ENCODE measurements at regions not wholly inside any gene's neighbourhood (a gene's known extent, or its start where the extent isn't known, plus 50 kb on each side); places are given as distances from the start of the nearest gene placed in this dataset.
A peak's percentile ranks its signal among the peaks of the same experiment; 100 is the strongest.

DNA sequence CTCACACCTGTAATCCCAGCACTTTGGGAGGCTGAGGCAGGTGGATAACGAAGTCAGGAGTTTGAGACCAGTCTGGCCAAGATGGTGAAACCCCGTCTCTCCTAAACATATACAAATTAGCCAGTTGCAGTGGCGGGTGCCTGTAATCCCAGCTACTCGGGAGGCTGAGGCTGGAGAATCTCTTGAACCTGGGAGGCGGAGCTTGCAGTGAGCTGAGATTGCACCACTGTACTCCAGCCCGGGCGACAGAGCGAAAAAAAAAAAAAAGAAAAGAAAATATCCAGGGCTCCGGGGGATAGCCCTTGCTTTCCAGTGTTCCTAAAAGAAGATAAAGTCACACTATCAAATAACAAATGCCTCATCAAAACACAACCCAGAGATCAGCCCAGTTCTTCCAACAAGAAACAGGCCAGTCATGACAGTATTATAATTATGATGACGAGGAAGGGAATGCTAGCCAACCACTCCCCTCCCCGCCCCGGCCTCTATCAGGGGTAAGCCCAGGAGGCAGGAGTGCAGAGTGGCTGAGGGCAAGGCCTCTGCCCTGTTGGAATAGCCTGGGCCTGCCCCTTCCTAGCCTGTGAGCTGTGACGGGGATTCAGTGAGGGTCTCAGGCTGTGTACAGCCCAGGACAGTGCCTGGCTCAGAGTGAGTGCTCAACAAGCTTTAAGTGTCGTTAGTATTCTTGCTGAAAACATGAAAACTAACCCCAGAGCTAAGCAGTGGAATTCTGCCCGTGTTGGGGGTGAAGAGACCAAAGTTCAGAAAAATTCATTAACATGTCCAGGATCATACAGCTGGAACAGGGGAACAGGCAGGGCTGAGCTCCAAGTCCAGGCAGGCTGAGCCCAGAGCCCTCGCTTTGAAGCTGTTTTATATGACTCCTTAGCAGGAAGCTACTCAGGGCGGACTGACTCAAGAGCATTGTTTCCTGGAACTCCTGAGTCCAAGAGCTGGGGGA lies 54.3 kb downstream of the FAM241B start:
- DNase-seq: no peak

DNA sequence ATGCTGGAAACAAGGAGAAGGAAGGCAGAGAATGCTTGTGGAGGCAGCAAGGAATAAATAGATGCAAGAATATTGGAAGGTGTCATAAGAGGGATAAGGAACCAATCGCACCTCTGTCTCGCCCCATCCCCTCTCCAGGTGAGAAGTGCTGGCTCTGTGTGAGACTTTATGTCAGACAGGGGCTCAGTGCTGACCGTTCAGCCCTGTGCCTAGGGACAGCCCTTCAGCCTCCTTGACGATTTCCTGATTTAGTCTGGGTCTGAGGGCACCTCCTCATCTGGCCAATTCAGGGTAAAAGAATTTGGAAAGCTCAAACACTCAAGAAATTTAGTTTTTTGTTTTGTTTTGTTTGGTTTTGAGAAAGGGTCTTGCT lies 54.9 kb downstream of the FAM241B start:
- no peak for DNase-seq

DNA sequence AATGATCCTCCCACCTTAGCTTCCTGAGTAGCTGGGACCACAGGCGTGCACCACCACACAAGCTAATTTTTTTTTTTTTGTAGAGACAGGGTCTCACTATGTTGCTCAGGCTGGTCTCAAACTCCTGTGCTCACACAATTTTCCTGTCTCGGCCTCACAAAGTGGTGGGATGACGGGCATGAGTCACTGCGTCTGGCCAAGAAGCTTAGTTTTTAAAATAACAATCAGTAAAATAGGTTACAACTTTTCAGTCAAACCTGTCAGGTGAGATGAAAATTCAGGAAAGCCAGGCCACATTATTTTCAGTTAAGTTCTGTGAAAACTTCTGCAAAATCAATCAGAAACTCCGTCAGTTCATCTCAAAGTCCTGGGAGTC lies 55.4 kb downstream of the FAM241B start:
- no peak for DNase-seq

DNA sequence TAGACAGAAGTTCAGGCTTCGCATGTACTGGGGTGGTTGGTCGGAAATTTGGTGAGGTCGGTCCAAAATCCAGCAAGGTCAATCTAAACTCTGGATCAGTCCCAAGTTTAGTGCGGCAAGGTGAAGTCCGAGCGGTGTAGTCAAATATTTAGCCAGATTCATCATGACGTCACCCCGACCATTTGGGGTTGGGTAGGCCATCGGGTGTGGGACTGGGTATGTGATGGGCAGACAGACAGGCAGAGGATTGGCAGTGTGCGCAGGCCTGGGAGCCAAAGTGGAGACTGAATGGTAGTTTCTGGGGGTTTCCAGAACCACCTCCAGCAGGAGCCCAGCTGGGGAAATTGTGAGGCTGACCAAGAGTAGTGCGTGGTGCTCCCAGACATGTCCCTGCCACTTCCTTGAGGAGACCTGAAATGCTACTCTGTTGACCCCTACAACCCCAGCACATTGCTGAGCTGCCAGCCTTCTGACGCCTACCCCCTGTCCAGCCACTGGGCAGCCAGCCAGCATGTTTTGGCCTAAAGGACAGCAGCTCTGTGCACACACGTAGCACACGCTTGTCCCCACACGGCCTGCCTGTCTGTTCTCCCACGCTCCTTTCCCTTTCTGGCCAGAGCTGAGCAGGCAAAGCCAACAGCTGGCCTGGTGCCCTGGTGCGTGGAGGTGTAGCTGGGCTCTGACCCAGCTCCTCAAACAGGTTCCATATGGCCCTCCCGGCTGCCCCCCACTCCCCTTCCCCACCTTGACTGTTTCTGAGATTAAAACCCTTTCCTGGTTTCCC lies 55.9 kb downstream of the FAM241B start:
- no peak for DNase-seq

DNA sequence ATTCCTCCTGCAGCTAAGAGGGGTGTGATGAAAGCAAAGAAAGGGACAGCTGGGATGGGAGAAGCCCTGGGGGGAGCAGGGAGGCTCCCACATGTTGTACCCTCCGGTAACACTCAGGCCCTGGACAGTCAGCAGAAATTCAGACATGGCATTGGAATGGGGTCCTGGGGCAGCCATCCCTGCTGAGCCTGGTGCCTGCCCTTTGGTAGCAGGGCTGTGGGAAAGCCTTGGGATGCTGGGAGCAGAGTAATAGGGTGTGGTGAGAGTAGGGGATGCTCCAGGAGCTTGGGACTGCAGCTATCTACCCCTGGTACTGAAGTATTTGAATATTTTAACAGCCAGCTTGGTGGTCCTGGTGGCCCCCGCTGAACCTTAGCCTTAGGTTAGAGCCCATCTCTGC lies 56.8 kb downstream of the FAM241B start:
- no peak for DNase-seq

DNA sequence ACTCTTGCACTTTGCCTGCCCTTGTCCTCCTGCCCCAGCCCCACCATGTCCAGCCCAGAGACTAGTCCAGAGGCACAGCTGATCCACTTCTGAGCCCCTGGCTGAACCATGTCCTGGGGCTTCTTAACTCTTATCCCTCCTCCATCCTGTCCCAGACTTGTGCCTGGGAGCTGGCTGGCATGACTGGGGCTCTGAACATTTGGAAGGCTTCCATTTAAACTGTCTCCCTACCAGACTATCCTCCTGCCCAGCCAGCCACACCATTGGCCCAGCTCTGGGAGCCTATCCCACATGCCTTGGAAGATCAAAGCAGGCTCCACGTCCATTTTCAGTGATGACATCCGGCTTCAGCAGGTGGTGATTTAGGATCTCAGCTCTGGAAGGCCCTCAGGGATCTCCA lies 57.4 kb downstream of the FAM241B start:
- DNase-seq: no peak

DNA sequence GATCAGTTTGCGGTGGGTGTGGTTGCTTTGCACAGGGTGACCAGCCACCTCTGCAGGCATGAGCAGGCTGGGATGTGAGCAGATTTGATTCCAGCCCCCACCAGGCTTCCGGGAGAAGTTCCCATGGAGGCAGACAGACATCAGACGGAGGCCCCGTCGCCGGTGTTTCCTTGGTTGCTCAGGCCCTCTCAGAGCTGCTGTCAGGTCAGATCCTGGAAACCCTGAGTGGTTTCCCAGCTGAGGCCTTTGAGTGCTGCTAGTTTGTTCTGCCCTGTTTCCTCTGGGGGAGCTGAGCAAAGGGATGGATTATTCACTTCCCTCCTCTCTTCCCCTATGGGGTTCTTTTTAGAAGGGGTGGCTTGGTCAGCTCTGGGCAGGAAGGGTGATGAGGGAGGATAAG lies 62.2 kb downstream of the FAM241B start:
- DNase-seq: no peak

DNA sequence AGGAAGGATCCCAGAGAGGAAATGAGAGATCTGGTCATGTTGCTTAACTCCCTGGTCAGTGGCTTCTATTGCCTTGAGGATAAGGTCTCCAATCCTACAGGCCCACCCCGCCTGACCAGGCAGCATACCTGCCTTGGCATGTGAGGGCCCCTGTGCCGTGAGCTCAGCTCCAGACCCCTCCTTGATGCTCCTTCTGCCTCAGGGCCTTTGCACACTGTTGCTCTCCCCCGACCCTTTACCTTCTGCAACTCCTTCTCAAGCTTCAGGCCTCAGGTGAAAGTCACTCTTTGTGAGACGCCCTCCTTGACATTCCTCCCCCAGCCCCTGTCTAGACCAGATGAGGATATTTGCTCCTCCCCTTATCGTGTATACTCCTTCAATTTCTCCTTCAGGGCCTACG lies 62.8 kb downstream of the FAM241B start:
- no peak for DNase-seq

DNA sequence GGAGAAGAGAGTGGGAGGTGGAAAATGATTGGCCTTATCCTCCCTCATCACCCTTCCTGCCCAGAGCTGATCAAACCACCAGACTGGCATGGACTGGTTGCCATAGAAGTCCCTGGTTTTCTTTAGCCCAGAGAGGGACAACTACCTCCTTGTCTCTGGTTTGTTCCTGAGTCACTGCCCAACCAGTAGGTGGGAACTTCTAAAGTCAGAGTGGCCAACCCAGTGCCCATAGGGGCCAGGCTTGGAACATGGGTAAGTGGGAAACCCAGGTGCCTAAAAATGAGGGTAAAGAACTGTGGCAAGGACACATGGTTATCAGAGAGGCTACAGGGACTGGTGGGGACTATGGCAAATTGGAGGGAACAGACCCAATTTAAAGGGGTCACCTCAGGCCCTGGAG lies 63.8 kb downstream of the FAM241B start:
- DNase-seq: no peak

DNA sequence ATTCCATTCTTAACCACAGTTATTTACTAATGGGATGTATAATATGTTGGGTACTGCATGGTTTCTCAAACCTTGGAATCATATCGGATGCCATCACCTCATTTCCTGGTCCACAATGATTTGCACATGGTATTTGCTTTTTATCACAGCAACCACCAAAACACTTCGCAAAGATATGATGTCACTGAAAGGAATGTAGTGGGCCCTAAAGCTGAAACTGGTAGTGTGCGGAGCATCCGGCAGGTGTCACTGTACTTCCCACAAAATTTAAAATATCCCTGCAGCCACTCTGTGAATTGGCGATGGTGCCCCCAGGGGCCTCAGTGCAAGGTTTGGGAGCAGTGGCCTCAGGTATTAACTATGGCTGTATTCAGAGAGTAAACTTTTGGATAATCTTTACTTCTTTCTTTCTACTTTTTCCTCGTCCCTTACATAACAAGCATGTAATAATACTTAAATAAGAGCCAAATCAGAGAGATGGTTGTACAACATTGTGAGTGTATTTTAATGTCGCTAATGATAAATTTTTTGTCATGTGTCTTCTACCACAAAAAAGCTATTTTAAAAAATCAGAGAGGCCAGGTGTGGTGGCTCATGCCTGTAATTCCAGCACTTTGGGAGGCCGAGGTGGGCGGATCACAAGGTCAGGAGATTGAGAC lies 66.2 kb downstream of the FAM241B start:
- DNase-seq: peak; percentile 42

DNA sequence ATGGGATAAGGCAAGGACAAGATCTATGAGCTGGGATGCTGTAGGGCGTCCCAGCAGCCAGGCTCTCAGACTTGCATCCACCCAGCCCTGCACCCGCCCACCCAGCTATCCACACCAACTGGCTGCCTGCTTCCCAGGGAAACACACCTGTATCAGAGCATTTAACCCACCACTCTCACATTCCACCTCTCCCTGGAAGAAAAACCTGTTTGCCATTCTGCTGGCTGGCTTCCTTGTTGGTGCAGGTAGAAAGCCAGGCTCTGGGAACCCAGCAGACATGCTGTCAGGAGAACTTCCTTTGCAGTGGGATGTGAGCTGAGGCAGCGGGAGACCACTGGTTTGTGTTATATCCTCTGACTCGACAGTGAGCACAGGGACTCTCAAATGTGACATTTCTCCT lies 67.0 kb downstream of the FAM241B start:
- no peak for DNase-seq

DNA sequence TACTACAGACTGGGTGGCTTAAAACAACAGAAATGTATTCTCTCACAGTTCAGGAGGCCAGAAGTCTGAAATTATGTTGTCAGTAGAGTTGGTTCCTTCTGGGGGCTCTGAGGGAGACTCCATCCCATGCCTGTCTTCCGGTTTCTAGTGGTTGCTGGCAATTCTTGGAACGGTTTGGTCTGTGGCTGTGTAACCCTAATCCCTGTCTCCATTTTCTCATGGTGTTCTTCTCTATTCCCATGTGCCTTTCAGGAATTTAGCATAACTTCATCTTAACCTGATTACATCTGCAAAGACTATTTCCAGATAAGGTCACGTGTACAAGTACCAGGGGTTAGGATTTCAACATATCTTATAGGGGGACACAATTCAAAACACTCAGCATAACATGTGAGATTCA lies 73.2 kb downstream of the FAM241B start:
- no peak for DNase-seq

DNA sequence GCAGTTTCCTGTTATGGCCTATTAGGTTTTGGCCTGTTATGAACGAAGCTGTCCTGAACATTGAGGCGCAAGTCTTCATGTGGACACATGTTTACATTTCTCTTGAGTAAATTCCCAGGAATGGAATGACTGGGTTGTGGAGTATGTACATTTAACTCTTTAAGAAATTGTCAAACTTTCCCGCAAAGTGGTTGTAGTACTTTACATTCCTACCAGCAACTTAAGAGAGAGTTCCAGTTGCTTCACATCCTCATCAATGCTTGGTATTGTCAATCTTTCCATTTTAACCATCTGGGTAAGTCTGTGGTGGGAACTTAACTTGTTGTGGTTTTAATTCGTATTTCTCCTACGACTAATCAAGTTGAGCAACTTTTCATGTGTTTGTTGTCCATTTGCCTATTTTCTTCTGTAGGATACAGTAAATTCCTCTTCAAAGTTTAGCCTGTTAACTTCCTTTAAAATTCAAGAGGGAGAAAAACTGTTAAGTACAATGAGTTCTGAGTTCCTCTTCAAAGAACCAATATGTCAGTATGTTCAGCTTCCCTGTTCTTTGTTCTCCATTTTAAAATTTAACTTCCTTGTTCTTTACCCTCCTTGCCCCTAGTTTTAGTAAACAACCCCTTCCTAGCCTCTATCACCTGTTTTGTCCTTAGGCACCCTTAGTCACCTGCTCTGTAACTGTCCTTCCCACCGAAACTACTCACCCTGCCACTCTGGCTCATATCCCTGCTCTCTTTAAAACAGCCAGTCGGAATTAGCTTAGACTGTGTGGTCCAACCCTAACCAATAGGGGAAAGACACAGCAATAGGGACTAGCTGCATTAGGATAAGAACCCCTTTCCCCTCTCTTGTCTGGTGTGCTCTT lies 74.0 kb downstream of the FAM241B start:
- no peak for DNase-seq

DNA sequence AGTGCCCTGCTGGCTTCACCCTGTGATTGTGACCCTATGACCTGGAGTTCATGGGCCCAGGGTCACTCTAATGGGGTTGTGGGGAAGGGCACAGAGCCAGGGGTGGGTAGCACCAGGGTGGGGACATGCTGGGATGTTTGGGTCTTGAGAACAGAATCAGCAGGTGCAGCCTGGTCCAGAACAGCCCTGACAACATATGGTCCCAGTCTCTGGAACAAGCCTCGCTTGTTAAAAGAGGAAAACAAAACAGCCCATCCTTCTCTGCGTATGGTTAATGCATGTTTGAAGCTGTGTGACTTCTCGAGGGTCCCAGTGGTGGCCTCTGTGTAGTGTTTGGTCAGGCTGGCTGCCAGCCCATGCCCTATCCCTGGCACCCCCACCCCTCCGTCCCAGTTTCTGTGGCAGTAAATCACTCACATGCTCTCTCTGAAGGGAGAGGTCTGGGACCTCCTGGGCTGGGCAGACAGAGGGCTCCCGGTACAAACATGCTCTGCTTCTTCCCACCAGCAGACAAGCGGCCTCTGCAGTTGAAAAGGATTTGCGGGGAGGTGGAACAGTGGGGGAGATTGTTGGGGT lies 79.4 kb downstream of the FAM241B start:
- no peak for DNase-seq

DNA sequence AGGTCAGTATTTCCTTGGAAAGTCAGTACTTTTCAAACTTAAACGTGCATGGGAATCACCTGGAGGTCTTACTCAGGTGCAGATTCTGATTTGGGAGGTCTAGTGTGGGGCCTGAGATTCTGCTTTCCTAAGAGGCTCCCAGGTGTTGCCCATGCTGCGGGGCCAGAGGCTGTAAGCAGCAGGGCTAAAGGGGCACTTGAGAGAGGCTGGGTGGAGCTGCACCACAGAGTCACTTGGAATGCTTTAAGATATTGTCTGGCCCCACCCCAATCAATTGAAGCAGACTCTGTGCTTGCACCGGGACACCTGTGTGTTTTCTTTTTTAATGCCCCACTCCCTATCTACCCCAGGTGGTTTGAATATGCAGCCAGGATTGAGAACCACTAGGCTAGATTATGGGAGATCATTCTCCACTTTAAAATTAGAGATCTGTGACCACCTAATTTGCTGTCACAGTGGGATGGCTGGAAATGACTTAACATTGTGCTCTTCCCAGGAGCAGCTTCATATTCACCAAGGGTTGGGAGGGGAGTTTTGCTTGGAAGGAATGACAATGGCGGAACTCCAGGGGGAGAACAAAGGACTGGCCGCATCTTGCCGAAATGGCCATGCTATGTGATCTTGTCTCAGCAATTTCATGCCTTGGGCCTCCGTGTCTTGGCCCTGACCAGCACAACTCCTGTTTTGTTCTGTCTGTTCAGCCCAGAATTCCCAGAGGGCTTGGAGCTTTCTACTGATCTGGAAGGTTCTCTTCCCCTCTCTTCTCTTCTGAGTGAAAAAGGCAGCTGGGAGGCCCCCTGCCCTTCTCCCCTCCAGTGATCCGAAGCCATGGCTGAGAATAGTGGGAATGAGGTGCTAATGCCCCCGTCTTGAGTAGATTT lies 80.2 kb downstream of the FAM241B start:
- no peak for DNase-seq

DNA sequence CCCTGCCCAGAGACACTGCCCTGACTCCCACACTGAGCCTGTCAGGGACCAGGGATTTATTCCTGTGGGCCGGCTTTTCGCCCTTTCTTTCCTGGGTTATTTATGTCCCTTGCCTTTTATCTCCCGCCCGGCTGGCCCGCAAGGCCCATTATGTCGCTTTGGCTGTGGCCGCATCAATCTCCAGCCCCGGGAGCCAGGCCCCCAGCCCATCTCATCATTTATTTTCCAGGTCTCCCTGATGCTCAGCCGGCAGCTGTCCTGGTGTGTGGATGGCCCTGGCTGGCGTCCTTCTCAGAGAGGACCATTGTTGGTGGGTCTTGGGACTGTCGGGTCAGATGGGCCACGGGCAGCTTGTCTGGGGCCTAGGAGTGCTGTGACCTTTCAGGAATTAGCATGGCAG lies 82.3 kb downstream of the FAM241B start:
- no peak for DNase-seq

DNA sequence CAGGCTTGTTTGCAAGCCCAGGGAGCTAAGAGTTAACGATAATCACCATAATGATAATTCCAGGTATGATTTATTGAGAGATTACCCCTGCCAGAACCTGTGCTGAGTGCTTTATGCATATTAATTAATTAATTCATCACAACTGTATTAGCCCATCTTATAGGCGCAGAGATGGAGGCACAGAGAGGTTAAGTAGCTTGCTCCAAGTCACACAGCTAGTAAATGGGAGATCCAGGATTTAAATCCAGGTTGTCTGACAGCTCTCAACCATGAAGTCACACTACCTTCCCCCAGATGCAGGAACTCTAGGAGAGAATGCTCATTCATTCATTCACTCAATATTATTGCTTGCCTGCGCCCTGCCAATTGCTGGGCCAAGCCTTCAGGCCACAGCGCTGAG lies 84.5 kb downstream of the FAM241B start:
- no peak for DNase-seq

DNA sequence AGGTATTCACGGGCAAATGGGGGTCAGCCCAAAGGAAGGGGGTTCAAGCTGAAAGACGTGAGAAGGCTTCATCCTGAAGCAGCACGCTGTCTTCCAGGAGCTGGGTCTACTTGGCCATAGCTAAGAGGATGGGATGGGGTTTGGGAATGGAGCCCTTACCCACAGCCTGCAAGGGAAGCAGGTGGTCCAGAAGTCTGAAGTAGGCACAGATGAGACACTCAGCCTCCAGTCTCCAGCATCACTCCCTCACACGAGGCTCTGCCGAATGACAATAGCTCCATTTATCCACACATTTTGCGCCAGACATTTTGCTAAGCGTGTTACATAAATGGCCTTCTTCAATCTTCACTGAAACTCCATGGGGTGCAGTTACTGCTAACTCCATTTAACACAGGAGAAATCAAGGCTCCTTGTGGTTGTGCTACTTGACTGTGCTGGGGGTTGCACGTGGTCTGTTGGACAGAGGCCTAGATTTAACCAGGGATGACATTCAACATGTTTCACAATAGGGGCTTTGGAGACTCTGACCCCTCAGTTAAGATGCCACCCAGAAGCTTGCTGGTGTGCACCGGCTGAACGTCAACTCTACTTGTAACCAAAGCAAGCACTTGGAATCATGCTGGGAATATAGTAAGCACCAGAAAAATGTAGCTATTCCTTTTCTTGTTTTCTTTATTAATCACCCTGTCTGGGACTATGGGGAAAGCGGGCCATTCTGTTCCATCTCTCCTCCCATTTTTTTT lies 85.3 kb downstream of the FAM241B start:
- DNase-seq: no peak

DNA sequence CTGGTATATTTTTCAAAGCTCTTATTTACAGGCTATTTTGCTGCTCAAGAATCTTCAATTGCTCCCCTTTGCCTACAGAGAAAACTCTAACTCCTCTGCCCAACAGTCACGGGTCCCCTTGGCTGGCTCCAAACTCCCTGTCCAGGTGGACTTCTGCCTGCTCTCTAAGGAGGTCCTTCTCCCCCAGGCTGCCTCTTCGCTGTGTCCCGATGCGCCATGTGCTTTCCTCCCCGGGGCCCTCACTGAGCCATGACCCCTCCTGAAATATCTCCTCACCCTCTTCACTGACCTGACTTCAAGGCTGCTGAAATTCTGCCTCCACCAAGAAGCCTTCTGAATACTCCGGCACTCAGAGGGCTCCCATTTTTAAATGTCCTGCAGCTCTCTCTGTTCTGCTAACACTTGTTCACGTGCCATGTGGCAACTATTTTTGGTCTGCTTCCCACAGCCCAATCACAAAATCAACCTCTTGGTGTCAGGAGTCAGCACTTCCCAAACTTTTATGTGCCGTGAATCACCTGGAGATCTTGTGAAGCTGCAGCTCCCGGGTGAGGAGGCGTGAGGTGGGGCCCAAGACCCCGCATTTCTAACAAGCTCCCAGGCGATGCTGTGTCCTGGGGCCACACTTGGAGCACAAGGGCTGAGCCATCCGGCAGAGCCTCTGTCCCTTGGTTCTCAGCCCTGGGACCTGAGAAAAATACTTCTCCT lies 85.7 kb upstream of the COL13A1 start:
- DNase-seq: no peak

Measured in RPMI8226 (cell line).